ENCODE measurements at regions not wholly inside any gene's neighbourhood (a gene's known extent, or its start where the extent isn't known, plus 50 kb on each side); places are given as distances from the start of the nearest gene placed in this dataset.

DNA sequence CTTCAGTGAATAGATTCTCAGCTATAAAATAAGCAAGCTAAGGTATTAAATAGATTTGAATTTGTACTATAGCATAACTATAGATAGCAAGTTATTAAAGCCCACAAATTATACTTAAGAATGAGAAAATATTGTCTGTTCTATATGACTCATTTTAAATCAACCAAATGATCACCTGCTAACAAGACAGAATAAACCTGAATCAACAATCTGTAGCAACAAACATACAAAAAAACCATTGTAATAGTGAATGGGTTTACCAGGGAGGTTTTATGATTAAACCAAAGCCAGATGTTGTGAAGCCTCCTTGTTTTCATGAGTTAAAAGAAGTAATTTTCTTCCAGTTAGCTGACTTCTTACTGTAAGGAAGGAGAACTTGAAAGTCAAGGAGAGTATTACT, 71.9 kb upstream of the HTR1B start:
- Histone ChIP-seq H2AFZ (ENCODE audit: low read length) (no peak overlapping the region), H3K27ac (ENCODE audit: low read depth, low read length) (no peak overlapping the region), H3K4me3 (ENCODE audit: insufficient read depth, low read length) (no peak overlapping the region), H3K79me2 (ENCODE audit: insufficient read depth, low read length) (no peaks in the 10 kb centered on the region), H3K9me3 (ENCODE audit: low read depth, low read length) (no peaks in the 10 kb centered on the region), H3K27me3 (ENCODE audit: insufficient read depth, low read length) (no peaks in the 10 kb centered on the region), H3K4me2 (ENCODE audit: insufficient read depth, low read length) (no peak overlapping the region), H3K4me1 (ENCODE audit: insufficient read depth, low read length) (no peaks in the 10 kb centered on the region), H3K36me3 (ENCODE audit: insufficient read depth, low read length) (no peaks in the 10 kb centered on the region), H4K20me1 (ENCODE audit: insufficient read depth, low read length) (no peaks in the 10 kb centered on the region)
- TF ChIP-seq CTCF (IDR thresholded peaks at IDR 0.05; ENCODE audit: extremely low read depth, low read depth, low read length) = no peak
- no peak for DNase-seq (ENCODE audit: insufficient read length, low spot score, missing footprints)

- no peak for DNase-seq (ENCODE audit: insufficient read length, low spot score, missing footprints)
- TF ChIP-seq CTCF (IDR thresholded peaks at IDR 0.05; ENCODE audit: extremely low read depth, low read depth, low read length) = no peak
Observed at GRCh38 chr6:77536701-77537100, 73.4 kb upstream of the HTR1B start.

DNA sequence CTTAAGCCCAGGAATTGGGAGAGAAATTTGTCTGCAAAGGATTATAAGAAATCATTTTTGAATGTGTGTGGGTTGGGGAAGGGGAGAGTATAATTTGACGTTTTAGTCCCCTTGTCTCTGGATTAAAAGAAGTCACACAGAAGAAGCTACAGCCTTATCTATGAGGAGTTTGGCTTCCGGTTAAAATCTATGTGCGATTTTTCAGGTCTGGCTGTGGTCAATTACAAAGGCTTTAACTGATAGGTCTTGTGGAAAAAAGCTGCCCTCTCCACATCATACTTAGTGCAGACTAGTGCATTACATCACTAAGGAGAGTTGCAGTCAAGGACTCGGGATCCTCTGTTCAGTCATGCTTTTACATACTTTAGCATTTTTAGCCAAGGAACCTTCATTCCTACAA, 80.3 kb upstream of the HTR1B start:
- no peaks in the 10 kb centered on the region for H3K4me1 ChIP-seq (ENCODE audit: insufficient read depth, low read length)
- no peak overlapping the region for H2AFZ ChIP-seq (ENCODE audit: low read length)
- H3K4me3 ChIP-seq (ENCODE audit: insufficient read depth, low read length) = no peak overlapping the region
- H3K27me3 ChIP-seq (ENCODE audit: insufficient read depth, low read length) = no peaks in the 10 kb centered on the region
- DNase-seq (ENCODE audit: insufficient read length, low spot score, missing footprints) = no peak
- no peaks in the 10 kb centered on the region for H4K20me1 ChIP-seq (ENCODE audit: insufficient read depth, low read length)
- H3K4me2 ChIP-seq (ENCODE audit: insufficient read depth, low read length) = no peak overlapping the region
- H3K9me3 ChIP-seq (ENCODE audit: low read depth, low read length) = no peaks in the 10 kb centered on the region
- H3K27ac ChIP-seq (ENCODE audit: low read depth, low read length) = no peak overlapping the region
- no peak for TF ChIP-seq CTCF (IDR thresholded peaks at IDR 0.05; ENCODE audit: extremely low read depth, low read depth, low read length)
- H3K36me3 ChIP-seq (ENCODE audit: insufficient read depth, low read length) = no peaks in the 10 kb centered on the region
- no peaks in the 10 kb centered on the region for H3K79me2 ChIP-seq (ENCODE audit: insufficient read depth, low read length)

More at GRCh38 chr6:77536701-77537100, 73.4 kb upstream of the HTR1B start:
- Histone ChIP-seq H3K4me1 (ENCODE audit: insufficient read depth, low read length) (no peaks in the 10 kb centered on the region), H3K27me3 (ENCODE audit: insufficient read depth, low read length) (no peaks in the 10 kb centered on the region), H3K4me3 (ENCODE audit: insufficient read depth, low read length) (no peak overlapping the region), H2AFZ (ENCODE audit: low read length) (no peak overlapping the region), H3K4me2 (ENCODE audit: insufficient read depth, low read length) (no peak overlapping the region), H3K27ac (ENCODE audit: low read depth, low read length) (no peak overlapping the region), H3K9me3 (ENCODE audit: low read depth, low read length) (no peaks in the 10 kb centered on the region), H4K20me1 (ENCODE audit: insufficient read depth, low read length) (no peaks in the 10 kb centered on the region), H3K36me3 (ENCODE audit: insufficient read depth, low read length) (no peaks in the 10 kb centered on the region), H3K79me2 (ENCODE audit: insufficient read depth, low read length) (no peaks in the 10 kb centered on the region)

GRCh38 chr6:77548190-77548589, 84.9 kb upstream of the HTR1B start:
- Histone ChIP-seq H3K4me1 (ENCODE audit: insufficient read depth, low read length) (no peaks in the 10 kb centered on the region), H3K79me2 (ENCODE audit: insufficient read depth, low read length) (no peaks in the 10 kb centered on the region), H3K9me3 (ENCODE audit: low read depth, low read length) (no peaks in the 10 kb centered on the region), H3K4me3 (ENCODE audit: insufficient read depth, low read length) (no peak overlapping the region), H3K27ac (ENCODE audit: low read depth, low read length) (no peak overlapping the region), H3K4me2 (ENCODE audit: insufficient read depth, low read length) (no peak overlapping the region), H3K27me3 (ENCODE audit: insufficient read depth, low read length) (no peaks in the 10 kb centered on the region), H4K20me1 (ENCODE audit: insufficient read depth, low read length) (no peaks in the 10 kb centered on the region), H2AFZ (ENCODE audit: low read length) (no peak overlapping the region), H3K36me3 (ENCODE audit: insufficient read depth, low read length) (no peaks in the 10 kb centered on the region)
- peak; percentile 21 for DNase-seq (ENCODE audit: insufficient read length, low spot score, missing footprints)
- TF ChIP-seq CTCF (IDR thresholded peaks at IDR 0.05; ENCODE audit: extremely low read depth, low read depth, low read length) = no peak

Data from osteoblast (primary cell).